Right ventricle myocardium superior (tissue), 1 donor: ENCODE measurements at regions not wholly inside any gene's neighbourhood (a gene's known extent, or its start where the extent isn't known, plus 50 kb on each side); places are given as distances from the start of the nearest gene placed in this dataset.

Experiments used
- ATAC-seq: fragments of 200-7000 bp; cut with Tn5 transposase; one replicate; pipeline ENCODE4 v1.9.1; 2020; ENCODE audit warnings: mild to moderate bottlenecking; ENCODE audit not compliant: poor library complexity
- DNase-seq: peaks from one replicate; pipeline ENCODE4 v3.0.0-alpha.2; 2020
- intact Hi-C: fragments of 100-400 bp; cut with DNase I; formaldehyde crosslinking; loops from one replicate; pipeline ENCODE4 v1.11.2; 2022
- donor health status: DM: no; HTN: yes; CAD: no; lungs with severe emphysema.

- DNase-seq (no peak), ATAC-seq (peak; percentile 43)
- intact Hi-C loops = no loop called here
These were observed 104.4 kb upstream of the CDC42EP3 start for GRCh38 chr2:37775908-37776250.

- ATAC-seq (no peak), DNase-seq (no peak)
- intact Hi-C loops = no loop called here
These were observed 105.0 kb upstream of the CDC42EP3 start for GRCh38 chr2:37776487-37776886.

- intact Hi-C loops = no loop called here
- DNase-seq (no peak), ATAC-seq (no peak)
These were observed 107.7 kb upstream of the CDC42EP3 start for GRCh38 chr2:37779139-37779538.

- DNase-seq (no peak), ATAC-seq (no peak)
- intact Hi-C loops = no loop called here
These were observed 108.4 kb upstream of the CDC42EP3 start for GRCh38 chr2:37779611-37780386.

- DNase-seq (no peak), ATAC-seq (no peak)
- intact Hi-C loops = no loop called here
These were observed 108.9 kb upstream of the CDC42EP3 start for GRCh38 chr2:37780387-37780676.

GRCh38 chr2:37781028-37781427 lies 109.6 kb upstream of the CDC42EP3 start:
- no peak for DNase-seq
- intact Hi-C loops = no loop called here
- ATAC-seq = no peak

- no peak for ATAC-seq
- no peak for DNase-seq
- intact Hi-C loops = no loop called here
These were observed 110.8 kb upstream of the CDC42EP3 start for GRCh38 chr2:37782155-37782673.

GRCh38 chr2:37782721-37783371 lies 111.4 kb upstream of the CDC42EP3 start:
- intact Hi-C loops = no loop called here
- DNase-seq (no peak), ATAC-seq (no peak)

- ATAC-seq (no peak), DNase-seq (no peak)
- intact Hi-C loops = no loop called here
These were observed 112.1 kb upstream of the CDC42EP3 start for GRCh38 chr2:37783545-37783944.

- ATAC-seq = no peak
- intact Hi-C loops = no loop called here
- no peak for DNase-seq
These were observed 112.8 kb upstream of the CDC42EP3 start for GRCh38 chr2:37784071-37784758.

- ATAC-seq (no peak), DNase-seq (no peak)
- intact Hi-C loops = no loop called here
These were observed 113.3 kb upstream of the CDC42EP3 start for GRCh38 chr2:37784759-37785149.

- intact Hi-C loops = no loop called here
- DNase-seq = no peak
- no peak for ATAC-seq
These were observed 114.8 kb upstream of the CDC42EP3 start for GRCh38 chr2:37786191-37786698.

- intact Hi-C loops = no loop called here
- peak; percentile 77 for ATAC-seq
- DNase-seq = no peak
These were observed 115.4 kb upstream of the CDC42EP3 start for GRCh38 chr2:37786854-37787253.

GRCh38 chr2:37788602-37789209 lies 117.3 kb upstream of the CDC42EP3 start:
- no peak for DNase-seq
- intact Hi-C loops = no loop called here
- no peak for ATAC-seq

- intact Hi-C loops = no loop called here
- ATAC-seq (no peak), DNase-seq (no peak)
These were observed 118.6 kb upstream of the CDC42EP3 start for GRCh38 chr2:37790019-37790418.

GRCh38 chr2:37790462-37790861 lies 119.0 kb upstream of the CDC42EP3 start:
- no peak for DNase-seq
- intact Hi-C loops = no loop called here
- ATAC-seq = no peak

GRCh38 chr2:37792366-37792765 lies 120.9 kb upstream of the CDC42EP3 start:
- ATAC-seq (no peak), DNase-seq (no peak)
- intact Hi-C loops = no loop called here

GRCh38 chr2:37793004-37793403 lies 121.6 kb upstream of the CDC42EP3 start:
- ATAC-seq (no peak), DNase-seq (no peak)
- intact Hi-C loops = no loop called here

GRCh38 chr2:37794717-37795116 lies 123.3 kb upstream of the CDC42EP3 start:
- intact Hi-C loops = no loop called here
- ATAC-seq = peak; percentile 92

More at GRCh38 chr2:37794717-37795116, 123.3 kb upstream of the CDC42EP3 start:
- DNase-seq = no peak
